Neural cell (in vitro differentiated cells): ENCODE measurements at regions not wholly inside any gene's neighbourhood (a gene's known extent, or its start where the extent isn't known, plus 50 kb on each side); places are given as distances from the start of the nearest gene placed in this dataset.

Experiments
- EP300 ChIP-seq: fragments of 450-650 bp; conservative IDR thresholded peaks from 2 replicates; pipeline ENCODE4 v1.6.1; 2014; ENCODE audit warnings: antibody characterized with exemption, mild to moderate bottlenecking, moderate library complexity; ENCODE audit not compliant: poor library complexity, severe bottlenecking
- EZH2 ChIP-seq: fragments of 200-600, 300-800 bp; shearing (Covaris generic), sonication (generic); IDR thresholded peaks from 2 replicates; pipeline ENCODE4 v1.6.1; 2014; ENCODE audit warnings: antibody characterized with exemption, low read length, borderline replicate concordance, mild to moderate bottlenecking; ENCODE audit not compliant: insufficient read depth, poor library complexity, severe bottlenecking
- TAF1 ChIP-seq: IDR thresholded peaks from 2 replicates; pipeline ENCODE4 v1.6.1; 2012; ENCODE audit warnings: low read depth
- TF ChIP-seq, protein P1 (sequence below): fragments of 450-650 bp; IDR thresholded peaks from 2 replicates; pipeline ENCODE4 v1.5.1; 2014; ENCODE audit warnings: antibody characterized with exemption, mild to moderate bottlenecking, moderate library complexity; ENCODE audit not compliant: poor library complexity, severe bottlenecking

- TF ChIP-seq EP300: no peak
- TF ChIP-seq, protein P1, sequence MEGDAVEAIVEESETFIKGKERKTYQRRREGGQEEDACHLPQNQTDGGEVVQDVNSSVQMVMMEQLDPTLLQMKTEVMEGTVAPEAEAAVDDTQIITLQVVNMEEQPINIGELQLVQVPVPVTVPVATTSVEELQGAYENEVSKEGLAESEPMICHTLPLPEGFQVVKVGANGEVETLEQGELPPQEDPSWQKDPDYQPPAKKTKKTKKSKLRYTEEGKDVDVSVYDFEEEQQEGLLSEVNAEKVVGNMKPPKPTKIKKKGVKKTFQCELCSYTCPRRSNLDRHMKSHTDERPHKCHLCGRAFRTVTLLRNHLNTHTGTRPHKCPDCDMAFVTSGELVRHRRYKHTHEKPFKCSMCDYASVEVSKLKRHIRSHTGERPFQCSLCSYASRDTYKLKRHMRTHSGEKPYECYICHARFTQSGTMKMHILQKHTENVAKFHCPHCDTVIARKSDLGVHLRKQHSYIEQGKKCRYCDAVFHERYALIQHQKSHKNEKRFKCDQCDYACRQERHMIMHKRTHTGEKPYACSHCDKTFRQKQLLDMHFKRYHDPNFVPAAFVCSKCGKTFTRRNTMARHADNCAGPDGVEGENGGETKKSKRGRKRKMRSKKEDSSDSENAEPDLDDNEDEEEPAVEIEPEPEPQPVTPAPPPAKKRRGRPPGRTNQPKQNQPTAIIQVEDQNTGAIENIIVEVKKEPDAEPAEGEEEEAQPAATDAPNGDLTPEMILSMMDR: no peak
- TF ChIP-seq TAF1: no peak
- TF ChIP-seq EZH2: no peak
Observed at GRCh38 chr5:54727874-54728587, 210.5 kb downstream of the SNX18 start.
